Dedifferentiated amniotic fluid mesenchymal stem cell (primary cell): ENCODE measurements at regions not wholly inside any gene's neighbourhood (a gene's known extent, or its start where the extent isn't known, plus 50 kb on each side); places are given as distances from the start of the nearest gene placed in this dataset.
"Not testable (repeated sequence)": the region's sequence is repeated elsewhere in the genome, so short reads cannot be mapped to it uniquely, and the experiment has no call there.

Experiments used
- DNase-seq: peaks from one replicate; pipeline ENCODE4 v3.0.0-alpha.2; 2016; ENCODE audit errors: extremely low spot score

DNA sequence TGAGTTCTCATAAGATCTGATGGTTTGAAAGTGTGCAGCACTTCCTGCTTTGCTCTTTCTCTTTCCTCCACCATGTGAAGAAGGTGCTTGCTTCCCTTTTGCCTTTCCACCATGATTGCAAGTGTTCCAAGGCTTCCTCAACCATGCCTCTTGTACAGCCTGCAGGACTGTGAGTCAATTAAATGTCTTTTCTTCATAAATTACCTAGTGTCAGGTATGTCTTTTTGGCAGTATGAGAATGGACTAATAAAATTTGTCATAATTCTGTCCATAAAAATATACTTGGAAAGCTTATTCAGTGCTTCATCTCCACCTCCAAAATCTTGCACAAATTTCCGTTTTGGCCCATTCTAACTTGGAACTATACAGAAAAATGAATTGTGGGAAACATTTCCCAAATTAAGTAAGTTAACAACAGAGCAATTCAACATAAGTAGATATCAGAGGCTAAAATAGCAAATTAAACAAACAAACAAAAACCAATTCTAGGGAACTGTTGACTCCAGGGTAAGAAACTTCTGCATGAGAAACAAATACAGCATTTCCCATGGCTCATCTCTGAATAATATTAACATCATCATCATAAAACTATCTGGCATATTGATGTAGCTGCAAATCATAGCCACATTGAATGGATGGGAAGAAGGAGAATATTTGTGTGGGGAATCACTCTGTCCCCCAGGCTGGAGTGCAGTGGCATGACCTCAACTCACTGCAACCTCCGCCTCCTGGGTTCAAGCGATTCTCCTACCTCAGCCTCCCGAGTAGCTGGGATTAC lies 459.5 kb upstream of the FAR2 start:
- DNase-seq = no peak

- no peak for DNase-seq
Observed at GRCh38 chr12:28693565-28694219, 455.4 kb upstream of the FAR2 start.

GRCh38 chr12:28698553-28698952 lies 450.5 kb upstream of the FAR2 start:
- no peak for DNase-seq

GRCh38 chr12:28699029-28699428 lies 450.0 kb upstream of the FAR2 start:
- DNase-seq = no peak

DNA sequence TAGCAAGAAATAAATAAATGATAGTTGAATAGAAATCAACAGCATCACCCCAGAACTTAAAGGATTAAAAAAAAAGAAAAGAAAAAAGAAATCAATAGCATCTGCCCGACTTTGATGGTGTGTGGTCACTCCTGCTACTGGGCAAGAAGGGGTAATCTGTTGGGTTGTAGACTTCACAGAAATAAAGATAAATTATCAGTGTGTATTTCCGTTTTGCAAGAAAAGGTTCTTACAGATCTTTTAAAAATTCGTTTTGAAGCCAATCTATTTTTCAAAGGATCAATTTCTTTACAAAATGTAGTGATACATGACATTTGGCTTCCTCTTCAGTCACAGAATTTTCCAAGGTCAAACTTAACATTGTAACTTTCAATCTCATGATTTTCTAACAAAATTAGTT lies 448.9 kb upstream of the FAR2 start:
- DNase-seq = no peak

DNA sequence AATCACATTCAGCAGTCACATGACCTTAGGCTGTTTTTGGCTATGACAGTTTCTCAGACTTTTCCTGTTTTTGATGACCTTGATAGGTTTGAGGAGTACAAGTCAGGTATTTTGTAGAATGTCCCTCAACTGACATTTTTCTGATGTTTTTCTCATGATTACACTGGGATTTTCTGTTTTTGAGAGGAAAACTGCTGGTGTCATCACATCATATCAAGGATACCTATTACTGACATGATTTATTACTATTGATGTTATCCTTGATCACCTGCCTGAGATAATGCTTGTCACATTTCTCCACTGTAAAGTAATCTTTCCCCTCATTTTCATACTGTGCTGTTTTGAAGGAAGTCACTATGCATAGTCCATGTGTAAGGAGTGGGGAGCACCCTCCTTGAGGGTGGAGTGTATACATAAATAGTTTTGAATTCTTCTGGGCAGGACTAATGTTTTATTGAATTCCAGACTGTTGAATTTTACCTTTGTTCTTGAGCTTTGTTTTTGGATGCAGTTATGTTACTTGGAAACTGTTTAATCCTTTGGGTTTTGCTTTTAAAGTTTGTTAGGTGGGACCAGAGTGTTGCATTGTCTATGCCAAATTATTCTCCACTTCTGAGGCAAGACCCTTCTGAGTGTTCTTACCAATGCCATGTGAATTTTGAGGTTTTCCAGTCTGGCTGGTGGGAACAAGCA lies 444.5 kb upstream of the FAR2 start:
- no peak for DNase-seq

GRCh38 chr12:28708918-28709371 lies 440.1 kb upstream of the FAR2 start:
- DNase-seq = peak; percentile 87

GRCh38 chr12:28709986-28710685 lies 438.9 kb upstream of the FAR2 start:
- DNase-seq = no peak

DNA sequence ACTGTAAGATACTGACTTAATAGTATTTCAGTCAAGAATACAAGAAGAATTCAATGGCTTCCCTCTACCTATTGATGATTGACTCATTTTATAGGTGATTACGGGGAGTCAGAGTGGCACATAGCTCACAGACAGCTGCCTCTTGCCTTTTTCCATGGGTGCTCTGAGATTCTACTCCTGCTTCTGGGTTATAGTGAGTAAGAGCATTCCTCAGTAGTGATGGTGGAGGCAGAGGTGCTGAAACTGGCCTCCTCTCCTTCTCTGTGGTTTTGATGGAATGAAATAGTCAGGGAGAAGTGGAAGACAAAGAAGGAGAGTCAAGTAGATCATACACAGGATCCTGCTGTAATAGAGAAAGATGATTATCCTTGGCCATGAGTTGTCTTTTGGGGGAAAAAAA lies 438.2 kb upstream of the FAR2 start:
- peak; percentile 78 for DNase-seq

DNA sequence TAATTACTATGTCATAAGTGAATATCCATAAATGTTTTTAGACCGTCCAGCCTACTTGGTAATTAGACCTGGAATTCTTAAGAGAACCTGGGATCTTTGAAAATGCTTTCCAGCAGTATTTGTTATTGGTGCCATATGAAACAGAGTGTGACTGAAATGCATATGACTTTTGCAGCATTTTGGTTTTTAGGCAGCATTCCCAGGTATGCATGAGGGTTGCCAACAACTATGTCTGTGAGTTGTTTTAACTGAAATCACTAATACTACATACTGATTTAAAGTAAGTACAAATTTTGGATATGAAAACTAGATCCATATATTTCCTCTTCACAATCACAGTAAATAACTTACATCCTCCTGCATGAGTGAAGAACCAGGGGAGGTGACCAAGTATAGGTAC lies 437.7 kb upstream of the FAR2 start:
- DNase-seq = no peak

DNA sequence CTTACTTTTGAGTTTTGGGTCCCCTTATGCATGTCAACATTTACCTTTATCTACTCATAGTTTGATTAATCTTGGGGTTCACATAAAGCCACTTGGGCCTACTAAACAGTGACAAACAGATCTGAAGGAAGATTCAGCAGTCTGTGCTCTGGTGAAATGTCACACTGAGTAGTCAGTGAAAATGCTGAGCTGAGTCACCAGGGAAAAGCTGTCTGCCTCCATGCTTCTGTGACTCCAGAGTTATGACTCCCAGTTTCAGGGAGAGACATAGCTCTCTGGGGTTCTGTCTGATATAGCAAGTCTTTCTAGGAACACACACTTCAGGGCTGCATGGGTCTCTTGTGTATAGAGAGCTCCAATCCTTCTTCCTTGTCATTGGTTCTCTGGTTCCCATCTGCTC lies 406.3 kb upstream of the FAR2 start:
- DNase-seq = no peak

DNA sequence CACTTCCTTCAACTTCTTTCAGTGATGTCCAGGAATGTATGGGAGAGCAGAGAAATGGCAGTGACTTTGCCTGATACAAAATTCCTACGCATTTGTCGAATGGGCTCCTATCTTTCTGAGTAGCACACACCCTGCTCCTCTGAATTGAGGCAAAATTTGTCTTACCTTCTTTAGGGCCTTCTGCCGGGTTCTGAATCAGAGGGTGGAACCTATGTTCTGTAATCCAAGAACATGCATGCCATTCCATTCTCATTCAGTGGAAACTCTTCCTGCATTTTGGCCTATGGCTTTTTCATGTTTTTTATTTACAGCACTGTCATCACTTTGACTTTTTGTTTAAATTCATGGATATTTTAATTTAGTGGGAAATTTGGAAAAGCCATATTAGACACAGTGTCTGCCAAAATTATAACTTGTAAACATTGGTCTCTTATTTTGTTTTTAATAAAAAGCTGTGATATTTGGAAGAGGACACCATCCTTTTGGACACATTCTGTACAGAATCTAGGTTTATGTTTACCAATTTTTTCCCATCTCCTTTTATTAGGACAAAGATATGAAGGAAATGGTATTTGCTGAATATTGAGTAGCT lies 402.2 kb upstream of the FAR2 start:
- DNase-seq = no peak

DNA sequence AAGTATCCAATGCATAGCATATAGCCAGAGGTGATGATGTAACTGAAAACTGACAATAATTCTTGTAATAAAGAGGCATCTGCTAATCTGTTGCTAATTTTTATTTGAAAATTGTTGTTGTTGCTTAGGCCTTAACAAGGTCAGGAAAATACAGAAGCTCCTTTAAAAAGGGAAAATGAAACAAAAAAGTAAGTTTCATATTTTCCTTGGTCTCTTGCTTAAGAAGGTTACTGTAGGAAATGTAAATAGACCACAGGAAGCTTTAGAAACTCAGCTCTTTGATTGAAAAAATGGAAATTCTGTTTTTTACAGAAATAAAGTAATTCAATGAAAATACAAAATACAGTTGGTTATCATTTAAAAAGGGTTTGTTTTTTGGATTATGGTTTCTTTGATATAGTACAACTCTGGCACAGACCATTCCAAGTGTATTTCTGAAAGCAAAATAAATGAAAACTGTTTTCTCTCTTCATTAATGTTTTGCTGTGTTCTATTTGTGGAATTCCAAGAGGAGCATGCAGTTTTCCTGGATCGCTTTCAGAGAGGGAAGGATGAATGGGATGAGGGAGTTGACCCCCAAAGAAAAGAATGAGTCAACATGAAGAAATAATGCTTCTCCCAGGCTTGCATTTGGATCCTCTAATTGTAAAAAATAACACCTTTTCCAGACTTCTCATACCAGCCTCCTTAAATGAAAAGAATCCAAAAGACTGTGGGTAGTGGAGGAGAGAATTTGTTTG lies 398.0 kb upstream of the FAR2 start:
- no peak for DNase-seq

DNA sequence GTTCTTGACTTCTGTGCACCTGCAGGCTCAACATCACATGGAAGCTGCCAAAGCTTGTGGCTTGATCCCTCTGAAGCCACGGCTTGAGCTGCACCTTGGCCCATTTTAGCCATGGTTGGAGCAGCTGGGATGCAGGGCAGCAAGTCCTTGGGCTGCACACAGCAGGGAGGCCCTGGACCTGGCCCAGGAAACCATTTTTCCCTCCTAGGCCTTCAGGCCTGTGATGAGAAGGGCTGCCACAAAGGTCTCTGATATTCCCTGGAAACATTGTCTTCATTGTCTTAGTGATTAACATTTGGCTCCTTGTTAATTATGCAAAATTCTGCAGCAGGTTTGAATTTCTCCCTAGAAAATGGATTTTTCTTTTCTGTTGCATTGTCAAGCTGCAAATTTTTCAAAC lies 394.1 kb upstream of the FAR2 start:
- DNase-seq = no peak

- DNase-seq = no peak
Observed at GRCh38 chr12:28759333-28759732, 389.7 kb upstream of the FAR2 start.

DNA sequence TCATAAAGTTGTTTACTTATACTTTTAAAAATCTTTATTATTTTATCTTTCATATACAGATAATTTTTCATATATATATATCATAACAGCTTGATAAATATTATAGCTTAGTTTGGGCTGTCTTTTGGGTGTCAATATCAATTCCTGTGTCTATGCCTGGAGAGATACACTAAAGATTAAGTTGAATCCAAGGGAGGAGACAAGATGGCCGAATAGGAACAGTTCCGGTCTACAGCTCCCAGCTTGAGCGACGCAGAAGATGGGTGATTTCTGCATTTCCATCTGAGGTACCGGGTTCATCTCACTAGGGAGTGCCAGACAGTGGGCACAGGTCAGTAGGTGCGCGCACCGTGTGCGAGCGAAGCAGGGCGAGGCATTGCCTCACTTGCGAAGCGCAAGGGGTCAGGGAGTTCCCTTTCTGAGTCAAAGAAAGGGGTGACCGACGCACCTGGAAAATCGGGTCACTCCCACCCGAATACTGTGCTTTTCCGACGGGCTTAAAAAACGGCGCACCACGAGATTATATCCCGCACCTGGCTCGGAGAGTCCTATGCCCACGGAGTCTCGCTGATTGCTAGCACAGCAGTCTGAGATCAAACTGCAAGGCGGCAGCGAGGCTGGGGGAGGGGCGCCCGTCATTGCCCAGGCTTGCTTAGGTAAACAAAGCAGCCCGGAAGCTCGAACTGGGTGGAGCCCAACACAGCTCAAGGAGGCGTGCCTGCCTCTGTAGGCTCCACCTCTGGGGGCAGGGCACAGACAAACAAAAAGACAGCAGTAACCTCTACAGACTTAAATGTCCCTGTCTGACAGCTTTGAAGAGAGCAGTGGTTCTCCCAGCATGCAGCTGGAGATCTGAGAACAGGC lies 388.8 kb upstream of the FAR2 start:
- DNase-seq = not testable (repeated sequence)

GRCh38 chr12:28761897-28762296 lies 387.2 kb upstream of the FAR2 start:
- not testable (repeated sequence) for DNase-seq

DNA sequence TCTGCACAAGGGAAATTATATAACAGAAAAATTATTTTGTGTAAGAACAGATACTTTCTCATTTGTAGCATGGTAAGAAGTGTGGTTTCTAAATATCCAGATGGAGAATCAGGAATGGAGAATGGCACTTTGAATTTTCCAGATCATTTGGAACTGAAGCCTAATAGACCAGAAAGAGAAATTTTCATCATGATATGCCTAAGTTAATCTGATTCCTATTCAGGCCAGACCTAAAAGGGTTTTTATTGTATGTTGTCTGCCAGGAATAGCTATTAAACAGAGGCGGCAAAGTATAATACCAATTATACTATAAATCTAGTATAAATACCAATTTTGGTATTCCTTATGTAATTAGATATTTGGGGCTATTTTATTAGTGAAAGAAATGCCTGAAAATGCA lies 382.7 kb upstream of the FAR2 start:
- no peak for DNase-seq

- DNase-seq = no peak
Observed at GRCh38 chr12:28767836-28768348, 381.2 kb upstream of the FAR2 start.

GRCh38 chr12:28770322-28770721 lies 378.8 kb upstream of the FAR2 start:
- DNase-seq = no peak
